ENCODE measurements at regions not wholly inside any gene's neighbourhood (a gene's known extent, or its start where the extent isn't known, plus 50 kb on each side); places are given as distances from the start of the nearest gene placed in this dataset.

- H3K27ac ChIP-seq = no peak overlapping the region
- WGBS, 2 donors = 70 to 71% methylated on average over 2 of the region's 2 CpGs
- no peaks in the 10 kb centered on the region for H3K36me3 ChIP-seq
- intact Hi-C loops (cut with DNase I) = no loop called here
- H3K27me3 ChIP-seq = no peaks in the 10 kb centered on the region
- H3K4me1 ChIP-seq = no peaks in the 10 kb centered on the region
- DNase-seq = no peak
- TF ChIP-seq POLR2A (IDR thresholded peaks at IDR 0.05) = no peak
- TF ChIP-seq CTCF (IDR thresholded peaks at IDR 0.05) = no peak
- no peaks in the 10 kb centered on the region for H3K9me3 ChIP-seq
- no peak overlapping the region for H3K4me3 ChIP-seq
Measured at GRCh38 chr3:147669077-147669476, 259.9 kb downstream of the ZIC1 start.

GRCh38 chr3:147672035-147672434 lies 262.9 kb downstream of the ZIC1 start:
- no peak for TF ChIP-seq CTCF (IDR thresholded peaks at IDR 0.05)
- no peak for TF ChIP-seq POLR2A (IDR thresholded peaks at IDR 0.05)
- intact Hi-C loops (cut with DNase I) = no loop called here
- no peaks in the 10 kb centered on the region for H3K4me1 ChIP-seq
- no peaks in the 10 kb centered on the region for H3K36me3 ChIP-seq
- DNase-seq = no peak
- H3K9me3 ChIP-seq = no peaks in the 10 kb centered on the region
- no peaks in the 10 kb centered on the region for H3K27me3 ChIP-seq
- no peak overlapping the region for H3K4me3 ChIP-seq
- H3K27ac ChIP-seq = no peak overlapping the region

- no peak for DNase-seq
- 27 to 48% methylated on average over 2 of the region's 2 CpGs for WGBS, 2 donors
Measured at GRCh38 chr3:147672436-147672835, 263.3 kb downstream of the ZIC1 start.

GRCh38 chr3:147675761-147676160 lies 266.6 kb downstream of the ZIC1 start:
- Histone ChIP-seq H3K9me3 (no peaks in the 10 kb centered on the region), H3K36me3 (no peaks in the 10 kb centered on the region), H3K27me3 (no peaks in the 10 kb centered on the region), H3K27ac (no peak overlapping the region), H3K4me1 (no peaks in the 10 kb centered on the region), H3K4me3 (no peak overlapping the region)
- intact Hi-C loops (cut with DNase I) = no loop called here
- no peak for TF ChIP-seq CTCF (IDR thresholded peaks at IDR 0.05)
- no peak for DNase-seq
- 84 to 89% methylated on average over 2 of the region's 2 CpGs for WGBS, 2 donors

More at GRCh38 chr3:147672436-147672835, 263.3 kb downstream of the ZIC1 start:
- Histone ChIP-seq H3K36me3 (no peaks in the 10 kb centered on the region), H3K27ac (no peak overlapping the region), H3K4me3 (no peak overlapping the region), H3K9me3 (no peaks in the 10 kb centered on the region), H3K27me3 (no peaks in the 10 kb centered on the region), H3K4me1 (no peaks in the 10 kb centered on the region)
- TF ChIP-seq POLR2A (IDR thresholded peaks at IDR 0.05) (no peak), CTCF (IDR thresholded peaks at IDR 0.05) (no peak)
- intact Hi-C loops (cut with DNase I) = no loop called here

GRCh38 chr3:147680837-147681483 lies 271.8 kb downstream of the ZIC1 start:
- H3K9me3 ChIP-seq = no peaks in the 10 kb centered on the region
- 52 to 55% methylated on average over 6 of the region's 6 CpGs for WGBS, 2 donors

More at GRCh38 chr3:147680837-147681483, 271.8 kb downstream of the ZIC1 start:
- H3K4me3 ChIP-seq = no peak overlapping the region
- H3K27ac ChIP-seq = no peak overlapping the region
- H3K27me3 ChIP-seq = no peaks in the 10 kb centered on the region
- intact Hi-C loops (cut with DNase I) = no loop called here
- no peak for DNase-seq
- H3K36me3 ChIP-seq = no peaks in the 10 kb centered on the region
- TF ChIP-seq CTCF (IDR thresholded peaks at IDR 0.05) (no peak), POLR2A (IDR thresholded peaks at IDR 0.05) (no peak)
- H3K4me1 ChIP-seq = no peaks in the 10 kb centered on the region

All from esophagus squamous epithelium (tissue), 5 donors.